K562 (cell line): ENCODE measurements at regions not wholly inside any gene's neighbourhood (a gene's known extent, or its start where the extent isn't known, plus 50 kb on each side); places are given as distances from the start of the nearest gene placed in this dataset.

Experiments
- ATAC-seq: fragments of 200-7000 bp; cut with Tn5 transposase; 3 replicates; pipeline ENCODE4 v1.9.1; 2020; ENCODE audit warnings: moderate library complexity
- BruUV-seq: library from RNA; stranded (reverse); fragments of 400-500 nt; replicated peaks from 2 replicates; lab custom pipeline; 2021; lab: Mats Ljungman, UMichigan
- CTCF ChIA-PET: fragments of 300-600 bp; formaldehyde crosslinking; extraction: SDS; loops from one replicate; lab custom pipeline; 2021; ENCODE audit warnings: low intra/inter-chr PET ratio; lab: Yijun Ruan, JAX
- POLR2A ChIA-PET: fragments of 300-600, 350-650 bp; sonication (Branson Sonifier 250); formaldehyde crosslinking; extraction: SDS; loops from one replicate; lab custom pipeline; 2021; ENCODE audit warnings: antibody characterized with exemption, inconsistent platforms; lab: Yijun Ruan, JAX
- DNase-seq, 4 experiments: peaks; one replicate each; pipeline versions ENCODE4 v3.0.0 to v3.0.0-alpha.2; 2011 to 2018; ENCODE audit warnings: low spot score in 3 of 4, mixed read lengths in 3 of 4; ENCODE audit errors: extremely low read depth in 1 of 4
- FAIRE-seq: peaks from 2 replicates; lab custom pipeline; 2011; peaks lifted over from hg19 to GRCh38; lab: Jason Lieb, UNC
- H2AFZ ChIP-seq: 2 replicates; pipeline ENCODE4 v1.6.0; 2011; ENCODE audit warnings: low read depth, low read length, control low read depth, inconsistent platforms
- H3K27ac ChIP-seq: fragments of 200-600 bp; 3 replicates; pipeline ENCODE4 v1.8.0; 2011; ENCODE audit warnings: low read depth, mild to moderate bottlenecking, control low read depth, inconsistent platforms, low read length, moderate library complexity, mixed read lengths; ENCODE audit errors: extremely low read depth
- H3K27me3 ChIP-seq, 2 experiments: fragments of 300-600 bp in 1 of 2; 2 replicates in 1 of 2; 3 replicates in 1 of 2; pipeline versions ENCODE4 v1.6.0 to v1.8.0; 2011; ENCODE audit warnings: inconsistent platforms in 2 of 2, low read length in 2 of 2, mild to moderate bottlenecking in 1 of 2, mixed read lengths in 1 of 2, moderate library complexity in 1 of 2; ENCODE audit not compliant: control insufficient read depth in 2 of 2, insufficient read depth in 2 of 2
- H3K36me3 ChIP-seq: fragments of 300-600 bp; 3 replicates; pipeline ENCODE4 v1.8.0; 2011; ENCODE audit warnings: mild to moderate bottlenecking, low read length, inconsistent platforms; ENCODE audit not compliant: control insufficient read depth, insufficient read depth
- H3K4me1 ChIP-seq, 2 experiments: fragments of 200-600 bp in 1 of 2; replicated peaks in 1 of 2; 2 replicates in 1 of 2; 3 replicates in 1 of 2; pipeline versions ENCODE4 v1.5.1 to v1.8.0; 2011; ENCODE audit warnings: inconsistent platforms in 2 of 2, low read length in 2 of 2, mild to moderate bottlenecking in 1 of 2, mixed read lengths in 1 of 2, moderate library complexity in 1 of 2; ENCODE audit not compliant: control insufficient read depth in 2 of 2, insufficient read depth in 2 of 2
- H3K4me2 ChIP-seq: 2 replicates; pipeline ENCODE4 v1.6.1; 2011; ENCODE audit warnings: low read length, control low read depth, inconsistent platforms, mixed read lengths; ENCODE audit not compliant: insufficient read depth
- H3K4me3 ChIP-seq: fragments of 200-600 bp; sonication (generic), shearing (Covaris generic); 2 replicates; pipeline ENCODE4 v1.5.1; 2016; ENCODE audit warnings: control low read depth, inconsistent platforms
- H3K79me2 ChIP-seq: fragments of 200-600 bp; 3 replicates; pipeline ENCODE4 v1.8.0; 2011; ENCODE audit warnings: low read length, inconsistent platforms; ENCODE audit not compliant: control insufficient read depth, insufficient read depth
- H3K9ac ChIP-seq, 2 experiments: 2 replicates each; pipeline versions ENCODE4 v1.6.0 to v1.6.1; 2011; ENCODE audit warnings: low read depth in 2 of 2, low read length in 2 of 2, control low read depth in 1 of 2, inconsistent platforms in 1 of 2, mild to moderate bottlenecking in 1 of 2, mixed read lengths in 1 of 2; ENCODE audit not compliant: insufficient read depth in 1 of 2
- H3K9me1 ChIP-seq: one replicate; pipeline ENCODE4 v1.6.0; 2011; ENCODE audit warnings: inconsistent platforms, mild to moderate bottlenecking, low read length, moderate library complexity; ENCODE audit not compliant: control insufficient read depth, insufficient read depth
- H3K9me3 ChIP-seq: replicated peaks from 2 replicates; pipeline ENCODE4 v1.5.1; 2011; ENCODE audit warnings: low read depth, low read length, inconsistent platforms; ENCODE audit not compliant: control insufficient read depth, insufficient read depth
- H4K20me1 ChIP-seq: replicated peaks from 2 replicates; pipeline ENCODE4 v1.6.1; 2011; ENCODE audit warnings: low read length, inconsistent platforms, mixed read lengths; ENCODE audit not compliant: control insufficient read depth, insufficient read depth
- ARHGAP35 ChIP-seq: fragments of 450-650 bp; IDR thresholded peaks from 2 replicates; pipeline ENCODE4 v1.6.1; 2018; ENCODE audit not compliant: partially characterized antibody
- BRD4 ChIP-seq: fragments of 200-600 bp; sonication (generic); IDR thresholded peaks from 2 replicates; pipeline ENCODE4 v1.6.1; 2017; ENCODE audit warnings: inconsistent platforms
- FOS ChIP-seq: IDR thresholded peaks from 3 replicates; pipeline ENCODE4 v1.6.1; 2011; ENCODE audit not compliant: insufficient read length; ENCODE audit errors: extremely low read depth
- GABPA ChIP-seq: fragments of 200-800 bp; sonication (Bioruptor generic); conservative IDR thresholded peaks from 2 replicates; pipeline ENCODE4 v1.6.1; 2016; ENCODE audit warnings: low read depth, missing genetic modification characterization, missing compliant biosample characterization
- GATA2 ChIP-seq: sonication (generic); formaldehyde crosslinking; IDR thresholded peaks from 2 replicates; pipeline ENCODE4 v1.4.0; 2020; ENCODE audit warnings: mild to moderate bottlenecking, missing genetic modification reagents
- HNRNPUL1 ChIP-seq: fragments of 200-400 bp; formaldehyde crosslinking; IDR thresholded peaks from 2 replicates; pipeline ENCODE4 v1.6.1; 2017; ENCODE audit warnings: low read length
- ID3 ChIP-seq, 2 experiments: fragments of 250-450 bp in 1 of 2; fragments of 450-650 bp in 1 of 2; sonication (Bioruptor Pico) in 1 of 2; IDR thresholded peaks; 2 replicates each; pipeline versions ENCODE4 v1.6.1 to v1.8.0; 2016 to 2021; ENCODE audit warnings: mild to moderate bottlenecking in 2 of 2, moderate library complexity in 2 of 2, missing compliant biosample characterization in 1 of 2, missing genetic modification characterization in 1 of 2
- MECOM ChIP-seq: fragments of 250-450 bp; sonication (Bioruptor Pico); IDR thresholded peaks from 2 replicates; pipeline ENCODE4 v1.8.0; 2022; ENCODE audit warnings: inconsistent platforms
- MTF1 ChIP-seq: fragments of 250-450 bp; sonication (Bioruptor Pico); IDR thresholded peaks from 2 replicates; pipeline ENCODE4 v1.9.0; 2021; ENCODE audit warnings: moderate library complexity, mild to moderate bottlenecking, inconsistent platforms, borderline replicate concordance
- NFRKB ChIP-seq: fragments of 450-650 bp; IDR thresholded peaks from 2 replicates; pipeline ENCODE4 v1.6.1; 2016; ENCODE audit warnings: low read depth
- NR3C1 ChIP-seq: sonication (generic); formaldehyde crosslinking; IDR thresholded peaks from 2 replicates; pipeline ENCODE4 v1.8.1; 2022; ENCODE audit warnings: missing genetic modification reagents
- RBM25 ChIP-seq: fragments of 200-400 bp; formaldehyde crosslinking; IDR thresholded peaks from 2 replicates; pipeline ENCODE4 v1.6.1; 2018; ENCODE audit warnings: low read length, low read depth, moderate library complexity; ENCODE audit not compliant: severe bottlenecking
- ZNF316 ChIP-seq: fragments of 450-650 bp; IDR thresholded peaks from 2 replicates; pipeline ENCODE4 v1.6.1; 2016
- ZNF696 ChIP-seq: fragments of 250-450 bp; sonication (Bioruptor Pico); conservative IDR thresholded peaks from 2 replicates; pipeline ENCODE4 v1.4.0; 2020; ENCODE audit warnings: mild to moderate bottlenecking, moderate library complexity
- ZNF778 ChIP-seq: fragments of 450-650 bp; formaldehyde crosslinking; IDR thresholded peaks from 2 replicates; pipeline ENCODE4 v1.4.0; 2020; ENCODE audit warnings: mild to moderate bottlenecking, moderate library complexity
- WGBS: fragments of 100-300 bp; shearing (Covaris generic); methylation state at CpG from one replicate; pipeline ENCODE4 v1.1.6; 2016; ENCODE audit warnings: low coverage, mixed read lengths; ENCODE audit not compliant: insufficient coverage; ENCODE audit errors: missing lambda C conversion rate; 5-methylcytosine and 5-hydroxymethylcytosine counted together
- in situ Hi-C: fragments of 300-500 bp; cut with MboI; formaldehyde crosslinking; loops from 4 replicates; pipeline ENCODE4 v1.15.0; 2018; ENCODE audit warnings: inconsistent platforms, mixed read lengths
- intact Hi-C: fragments of 100-400 bp; cut with micrococcal nuclease; formaldehyde crosslinking; loops from 2 replicates; pipeline ENCODE4 v1.14.2; 2022
- TF ChIP-seq, protein P1 (sequence below): fragments of 450-650 bp; IDR thresholded peaks from 2 replicates; pipeline ENCODE4 v1.6.1; 2017; ENCODE audit warnings: mild to moderate bottlenecking, moderate library complexity
- TF ChIP-seq, protein P2 (sequence below), 3 experiments: IDR thresholded peaks in 2 of 3; conservative IDR thresholded peaks in 1 of 3; 2 replicates each; pipeline ENCODE4 v1.5.1; 2011 to 2012; ENCODE audit warnings: low read length in 3 of 3, mild to moderate bottlenecking in 3 of 3, control low read depth in 2 of 3, improper control_type of control experiment in 1 of 3, inconsistent platforms in 1 of 3, low read depth in 1 of 3, mixed read lengths in 1 of 3, moderate library complexity in 1 of 3; ENCODE audit not compliant: insufficient read depth in 2 of 3

DNA sequence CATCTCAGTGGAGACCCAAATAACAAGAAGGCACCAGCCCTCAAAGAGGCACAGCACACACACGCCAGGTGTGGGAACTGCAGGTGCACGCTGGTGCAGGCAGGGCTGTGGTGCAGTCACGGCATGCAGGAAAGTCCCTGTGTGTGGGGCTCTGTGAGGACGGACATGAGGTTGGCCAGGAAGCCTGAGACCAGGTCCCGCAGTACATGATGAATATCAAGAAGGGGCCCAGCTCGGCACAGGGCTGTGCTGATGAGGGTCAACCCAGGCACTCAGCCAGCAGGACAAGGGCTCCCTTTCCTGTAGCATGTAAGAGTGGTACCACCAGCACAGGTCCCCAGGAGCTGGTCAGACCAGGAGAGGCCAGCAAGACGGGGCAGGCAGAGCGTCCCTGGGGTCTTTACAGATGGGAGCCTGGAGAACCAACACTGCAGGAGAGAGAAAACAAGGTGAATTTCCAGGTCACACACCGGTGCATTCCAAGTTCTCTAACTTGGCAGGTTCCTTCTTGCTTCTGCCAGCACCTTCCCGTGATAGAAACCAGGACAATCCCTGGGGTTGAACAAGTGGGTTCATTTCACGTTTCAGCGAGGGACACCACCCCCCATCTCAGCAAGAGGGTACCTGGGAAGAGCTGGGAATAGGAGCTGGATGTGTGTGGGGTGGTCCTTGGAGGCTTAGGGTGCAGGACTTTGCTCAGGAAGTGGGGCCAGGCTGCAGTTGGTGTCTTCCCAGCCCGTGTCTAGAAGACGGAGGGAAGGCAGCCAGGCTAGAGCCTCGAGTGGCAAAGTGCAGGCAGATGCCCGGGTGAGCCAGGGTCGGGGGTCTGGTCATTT, 244.8 kb upstream of the TCERG1L start:
- ChIA-PET POLR2A (no interaction called here), CTCF (no interaction called here)
- H3K9me1 ChIP-seq: no peaks in the 10 kb centered on the region
- no peak overlapping the region for H3K4me2 ChIP-seq
- in situ Hi-C loops (no loop called here), intact Hi-C loops (no loop called here)
- H3K4me1 ChIP-seq: no peaks in the 10 kb centered on the region
- H2AFZ ChIP-seq: no peak overlapping the region
- H3K4me3 ChIP-seq: no peak overlapping the region
- H3K27ac ChIP-seq: no peak overlapping the region
- H3K9ac ChIP-seq: no peak overlapping the region
- ATAC-seq (no peak), DNase-seq (no peak), FAIRE-seq (no peak)
- H3K27me3 ChIP-seq: peaks cover 0 to 18% of the 10 kb centered on the region in 2 experiments; a peak in 2 of 5 replicates
- H3K36me3 ChIP-seq: no peaks in the 10 kb centered on the region
- under 1% methylated on average over 13 of the region's 17 CpGs for WGBS
- H4K20me1 ChIP-seq: no peaks in the 10 kb centered on the region
- no peaks in the 10 kb centered on the region for H3K9me3 ChIP-seq
- no TSS peak for BruUV-seq
- TF ChIP-seq HNRNPUL1 (no peak), ZNF778 (CRISPR knock-in tag) (no peak), GATA2 (no peak), FOS (no peak), NFRKB (no peak), GABPA (tag) (no peak), NR3C1 (no peak), MTF1 (no peak), BRD4 (no peak), MECOM (no peak), ZNF316 (no peak), RBM25 (no peak), ID3 (CRISPR knock-in tag; IDR thresholded peaks at IDR 0.05) (no peak), ID3 (tag; IDR thresholded peaks at IDR 0.05) (no peak), ARHGAP35 (no peak), ZNF696 (CRISPR knock-in tag) (no peak)
- TF ChIP-seq, protein P1, sequence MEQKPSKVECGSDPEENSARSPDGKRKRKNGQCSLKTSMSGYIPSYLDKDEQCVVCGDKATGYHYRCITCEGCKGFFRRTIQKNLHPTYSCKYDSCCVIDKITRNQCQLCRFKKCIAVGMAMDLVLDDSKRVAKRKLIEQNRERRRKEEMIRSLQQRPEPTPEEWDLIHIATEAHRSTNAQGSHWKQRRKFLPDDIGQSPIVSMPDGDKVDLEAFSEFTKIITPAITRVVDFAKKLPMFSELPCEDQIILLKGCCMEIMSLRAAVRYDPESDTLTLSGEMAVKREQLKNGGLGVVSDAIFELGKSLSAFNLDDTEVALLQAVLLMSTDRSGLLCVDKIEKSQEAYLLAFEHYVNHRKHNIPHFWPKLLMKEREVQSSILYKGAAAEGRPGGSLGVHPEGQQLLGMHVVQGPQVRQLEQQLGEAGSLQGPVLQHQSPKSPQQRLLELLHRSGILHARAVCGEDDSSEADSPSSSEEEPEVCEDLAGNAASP: no peak
- TF ChIP-seq, protein P2, sequence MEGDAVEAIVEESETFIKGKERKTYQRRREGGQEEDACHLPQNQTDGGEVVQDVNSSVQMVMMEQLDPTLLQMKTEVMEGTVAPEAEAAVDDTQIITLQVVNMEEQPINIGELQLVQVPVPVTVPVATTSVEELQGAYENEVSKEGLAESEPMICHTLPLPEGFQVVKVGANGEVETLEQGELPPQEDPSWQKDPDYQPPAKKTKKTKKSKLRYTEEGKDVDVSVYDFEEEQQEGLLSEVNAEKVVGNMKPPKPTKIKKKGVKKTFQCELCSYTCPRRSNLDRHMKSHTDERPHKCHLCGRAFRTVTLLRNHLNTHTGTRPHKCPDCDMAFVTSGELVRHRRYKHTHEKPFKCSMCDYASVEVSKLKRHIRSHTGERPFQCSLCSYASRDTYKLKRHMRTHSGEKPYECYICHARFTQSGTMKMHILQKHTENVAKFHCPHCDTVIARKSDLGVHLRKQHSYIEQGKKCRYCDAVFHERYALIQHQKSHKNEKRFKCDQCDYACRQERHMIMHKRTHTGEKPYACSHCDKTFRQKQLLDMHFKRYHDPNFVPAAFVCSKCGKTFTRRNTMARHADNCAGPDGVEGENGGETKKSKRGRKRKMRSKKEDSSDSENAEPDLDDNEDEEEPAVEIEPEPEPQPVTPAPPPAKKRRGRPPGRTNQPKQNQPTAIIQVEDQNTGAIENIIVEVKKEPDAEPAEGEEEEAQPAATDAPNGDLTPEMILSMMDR (IDR thresholded peaks at IDR 0.05 in 2 of 3, conservative IDR thresholded peaks at IDR 0.05 in 1 of 3; ENCODE audit: insufficient read depth in 2 of 3, low read depth in 1 of 3, low read length in 3 of 3): no peak
- H3K79me2 ChIP-seq: no peaks in the 10 kb centered on the region
